ENCODE measurements at regions not wholly inside any gene's neighbourhood (a gene's known extent, or its start where the extent isn't known, plus 50 kb on each side); places are given as distances from the start of the nearest gene placed in this dataset.

DNA sequence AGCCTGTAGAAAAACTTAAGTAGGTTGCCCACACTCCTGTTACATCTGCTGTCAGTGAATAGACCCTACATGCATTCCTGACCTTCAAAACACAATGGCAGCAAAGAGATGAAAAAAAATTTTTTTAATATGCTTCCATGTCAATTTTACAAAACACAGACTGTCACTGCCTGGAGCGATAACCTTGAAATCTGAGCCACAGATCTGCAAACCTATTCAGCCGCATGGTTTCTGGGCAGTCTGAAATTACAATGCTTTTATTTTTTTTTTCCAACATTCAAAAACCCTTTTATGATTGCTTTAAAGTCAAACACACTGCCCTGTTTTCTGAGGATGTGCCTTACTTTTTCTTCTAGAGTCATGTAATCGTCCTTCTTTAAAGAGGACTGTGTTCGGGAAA is 264.9 kb upstream of the PUDP start:
- Histone ChIP-seq H3K4me1 (ENCODE audit: control insufficient read depth in 1 of 2, insufficient read depth in 2 of 2, low read length in 2 of 2) (no peaks in the 10 kb centered on the region), H3K27me3 (ENCODE audit: control insufficient read depth in 1 of 2, insufficient read depth in 2 of 2, low read length in 2 of 2) (no peaks in the 10 kb centered on the region), H3K9me3 (ENCODE audit: control insufficient read depth in 1 of 2, low read length in 2 of 2) (no peaks in the 10 kb centered on the region), H3K4me3 (ENCODE audit: low read depth in 1 of 2, low read length in 2 of 2) (no peak overlapping the region), H3K36me3 (ENCODE audit: control insufficient read depth in 1 of 2, insufficient read depth in 2 of 2, low read length in 2 of 2) (no peaks in the 10 kb centered on the region), H3K9ac (ENCODE audit: low read depth in 1 of 2, low read length in 2 of 2) (no peak overlapping the region), H3K27ac (ENCODE audit: low read depth, low read length) (no peak overlapping the region)

DNA sequence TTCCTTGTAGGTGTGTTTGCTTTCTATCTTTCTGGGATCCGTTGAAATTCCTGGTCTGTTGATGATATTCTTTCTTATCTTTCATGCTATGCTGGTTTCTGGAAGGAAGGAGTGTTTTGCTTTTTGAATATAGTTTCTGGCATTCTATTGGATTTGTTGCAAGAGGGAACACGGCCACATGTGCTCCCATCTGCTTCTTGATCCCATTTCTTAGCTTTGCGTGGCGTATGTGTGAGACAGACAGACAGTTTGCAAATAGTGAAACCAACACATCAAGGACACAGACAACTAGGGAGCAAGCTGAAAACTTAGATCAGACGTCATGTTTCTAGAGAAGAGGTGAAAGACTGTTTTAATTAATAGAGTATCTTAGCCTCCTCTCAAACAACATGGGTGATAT is 261.9 kb upstream of the PUDP start:
- no peak overlapping the region for H3K4me3 ChIP-seq (ENCODE audit: low read depth in 1 of 2, low read length in 2 of 2)
- H3K27ac ChIP-seq (ENCODE audit: low read depth, low read length) = no peak overlapping the region
- H3K9ac ChIP-seq (ENCODE audit: low read depth in 1 of 2, low read length in 2 of 2) = no peak overlapping the region
- no peaks in the 10 kb centered on the region for H3K4me1 ChIP-seq (ENCODE audit: control insufficient read depth in 1 of 2, insufficient read depth in 2 of 2, low read length in 2 of 2)
- H3K36me3 ChIP-seq (ENCODE audit: control insufficient read depth in 1 of 2, insufficient read depth in 2 of 2, low read length in 2 of 2) = no peaks in the 10 kb centered on the region
- H3K9me3 ChIP-seq (ENCODE audit: control insufficient read depth in 1 of 2, low read length in 2 of 2) = no peaks in the 10 kb centered on the region
- H3K27me3 ChIP-seq (ENCODE audit: control insufficient read depth in 1 of 2, insufficient read depth in 2 of 2, low read length in 2 of 2) = no peaks in the 10 kb centered on the region

DNA sequence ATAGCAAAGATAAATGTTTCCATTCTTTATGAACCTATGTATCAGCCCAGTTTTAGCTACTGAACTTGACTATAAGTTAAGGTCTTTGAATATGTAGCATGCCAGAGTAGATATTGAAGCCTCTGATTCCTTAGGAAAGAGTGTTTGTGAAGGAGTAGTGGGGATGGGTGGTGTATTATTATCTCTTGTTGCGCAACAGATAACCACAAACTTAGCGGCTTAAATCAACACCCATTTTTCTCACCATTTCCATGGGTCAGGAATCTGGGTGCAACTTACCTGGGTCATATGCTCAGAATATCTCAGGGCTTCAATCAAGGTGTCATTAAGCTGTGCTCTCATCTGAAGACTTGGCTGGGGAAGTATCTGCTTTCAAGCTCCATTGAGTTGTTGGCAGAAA is 251.4 kb upstream of the PUDP start:
- Histone ChIP-seq H3K27ac (ENCODE audit: low read depth, low read length) (no peak overlapping the region), H3K4me1 (ENCODE audit: control insufficient read depth in 1 of 2, insufficient read depth in 2 of 2, low read length in 2 of 2) (no peaks in the 10 kb centered on the region), H3K27me3 (ENCODE audit: control insufficient read depth in 1 of 2, insufficient read depth in 2 of 2, low read length in 2 of 2) (no peaks in the 10 kb centered on the region), H3K9me3 (ENCODE audit: control insufficient read depth in 1 of 2, low read length in 2 of 2) (no peaks in the 10 kb centered on the region), H3K4me3 (ENCODE audit: low read depth in 1 of 2, low read length in 2 of 2) (no peak overlapping the region), H3K36me3 (ENCODE audit: control insufficient read depth in 1 of 2, insufficient read depth in 2 of 2, low read length in 2 of 2) (no peaks in the 10 kb centered on the region), H3K9ac (ENCODE audit: low read depth in 1 of 2, low read length in 2 of 2) (no peak overlapping the region)

DNA sequence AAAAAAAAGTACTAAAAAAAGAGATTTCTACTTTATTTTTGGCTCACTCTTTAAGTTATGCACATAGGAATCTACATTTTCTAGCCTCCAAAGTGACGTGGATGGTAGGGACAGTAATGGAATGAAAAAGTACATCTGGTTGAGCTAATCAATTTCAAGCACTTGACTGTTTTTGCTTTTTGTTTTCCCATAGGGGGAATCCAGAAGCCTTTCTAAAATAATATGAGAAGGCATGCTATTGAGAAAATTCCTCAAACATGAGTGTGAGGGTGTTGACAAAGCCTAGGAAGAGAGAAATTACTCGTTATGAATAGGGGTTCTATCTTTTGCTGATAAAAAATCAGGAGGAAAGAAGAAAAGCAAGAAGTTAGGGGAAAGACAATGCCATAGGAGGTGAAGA is 242.5 kb upstream of the PUDP start:
- Histone ChIP-seq H3K27ac (ENCODE audit: low read depth, low read length) (no peak overlapping the region), H3K36me3 (ENCODE audit: control insufficient read depth in 1 of 2, insufficient read depth in 2 of 2, low read length in 2 of 2) (no peaks in the 10 kb centered on the region), H3K9ac (ENCODE audit: low read depth in 1 of 2, low read length in 2 of 2) (no peak overlapping the region), H3K27me3 (ENCODE audit: control insufficient read depth in 1 of 2, insufficient read depth in 2 of 2, low read length in 2 of 2) (no peaks in the 10 kb centered on the region), H3K4me1 (ENCODE audit: control insufficient read depth in 1 of 2, insufficient read depth in 2 of 2, low read length in 2 of 2) (no peaks in the 10 kb centered on the region), H3K9me3 (ENCODE audit: control insufficient read depth in 1 of 2, low read length in 2 of 2) (no peaks in the 10 kb centered on the region), H3K4me3 (ENCODE audit: low read depth in 1 of 2, low read length in 2 of 2) (no peak overlapping the region)

DNA sequence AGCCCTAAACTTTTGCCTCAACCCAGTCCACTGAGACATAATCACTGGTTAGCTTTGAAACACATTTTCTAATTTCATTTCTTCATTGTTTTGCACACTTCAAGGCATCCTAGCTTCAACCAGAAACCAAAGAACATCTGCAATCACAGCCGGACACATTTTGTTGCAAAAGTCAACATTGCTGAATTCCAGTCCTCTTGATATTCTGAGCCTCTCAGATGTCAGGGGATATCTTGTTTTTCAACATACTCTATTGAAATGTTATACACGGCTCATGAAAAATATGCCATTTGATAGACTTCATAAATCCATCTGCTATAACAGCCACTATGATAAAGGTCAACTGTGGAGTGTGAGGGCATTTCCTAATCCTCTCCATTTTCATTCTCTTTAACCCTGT is 241.6 kb upstream of the PUDP start:
- Histone ChIP-seq H3K4me3 (ENCODE audit: low read depth in 1 of 2, low read length in 2 of 2) (no peak overlapping the region), H3K36me3 (ENCODE audit: control insufficient read depth in 1 of 2, insufficient read depth in 2 of 2, low read length in 2 of 2) (no peaks in the 10 kb centered on the region), H3K4me1 (ENCODE audit: control insufficient read depth in 1 of 2, insufficient read depth in 2 of 2, low read length in 2 of 2) (no peaks in the 10 kb centered on the region), H3K9me3 (ENCODE audit: control insufficient read depth in 1 of 2, low read length in 2 of 2) (no peaks in the 10 kb centered on the region), H3K27ac (ENCODE audit: low read depth, low read length) (no peak overlapping the region), H3K9ac (ENCODE audit: low read depth in 1 of 2, low read length in 2 of 2) (no peak overlapping the region), H3K27me3 (ENCODE audit: control insufficient read depth in 1 of 2, insufficient read depth in 2 of 2, low read length in 2 of 2) (no peaks in the 10 kb centered on the region)

DNA sequence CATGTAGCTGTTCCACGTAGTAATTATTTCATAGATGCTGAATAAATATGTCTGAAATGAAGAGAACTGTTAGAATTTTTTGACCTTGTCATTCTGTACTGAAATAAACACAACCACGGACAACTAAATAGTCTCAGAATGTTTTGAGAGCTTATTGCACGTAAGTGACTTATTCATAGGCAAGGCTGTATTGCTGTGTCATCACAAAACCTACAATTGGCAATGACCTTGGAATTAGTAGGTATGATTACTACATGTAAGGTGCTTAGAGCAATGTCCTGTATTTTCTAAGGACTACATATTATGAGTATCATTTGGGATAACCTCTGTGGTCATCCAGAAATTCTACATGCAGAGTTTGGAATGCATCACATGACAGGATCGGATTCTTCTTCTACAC is 237.2 kb upstream of the PUDP start:
- no peaks in the 10 kb centered on the region for H3K36me3 ChIP-seq (ENCODE audit: control insufficient read depth in 1 of 2, insufficient read depth in 2 of 2, low read length in 2 of 2)
- H3K4me1 ChIP-seq (ENCODE audit: control insufficient read depth in 1 of 2, insufficient read depth in 2 of 2, low read length in 2 of 2) = no peaks in the 10 kb centered on the region
- no peak overlapping the region for H3K27ac ChIP-seq (ENCODE audit: low read depth, low read length)
- no peaks in the 10 kb centered on the region for H3K27me3 ChIP-seq (ENCODE audit: control insufficient read depth in 1 of 2, insufficient read depth in 2 of 2, low read length in 2 of 2)
- H3K9ac ChIP-seq (ENCODE audit: low read depth in 1 of 2, low read length in 2 of 2) = no peak overlapping the region
- no peaks in the 10 kb centered on the region for H3K9me3 ChIP-seq (ENCODE audit: control insufficient read depth in 1 of 2, low read length in 2 of 2)
- H3K4me3 ChIP-seq (ENCODE audit: low read depth in 1 of 2, low read length in 2 of 2) = no peak overlapping the region

DNA sequence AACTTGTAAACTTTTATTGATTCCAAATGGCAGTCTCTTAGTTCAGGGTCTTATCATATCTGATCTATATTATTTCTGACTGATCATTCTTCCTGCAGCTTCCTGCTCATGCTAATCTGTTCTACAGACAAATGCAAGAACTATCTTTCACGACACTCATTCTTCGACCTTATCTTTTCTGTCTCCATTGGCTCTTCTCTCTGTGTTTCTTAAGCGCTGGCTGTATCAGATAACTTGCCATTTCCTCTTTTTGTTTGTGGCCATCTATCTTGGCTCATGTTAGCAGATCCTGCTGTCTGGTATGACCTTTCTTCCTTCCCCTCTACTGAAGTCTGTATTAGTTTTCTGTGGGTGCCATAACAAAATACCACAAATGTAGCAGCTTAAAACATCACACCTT is 230.5 kb upstream of the PUDP start:
- H3K4me3 ChIP-seq (ENCODE audit: low read depth in 1 of 2, low read length in 2 of 2) = no peak overlapping the region
- H3K4me1 ChIP-seq (ENCODE audit: control insufficient read depth in 1 of 2, insufficient read depth in 2 of 2, low read length in 2 of 2) = no peaks in the 10 kb centered on the region
- H3K9ac ChIP-seq (ENCODE audit: low read depth in 1 of 2, low read length in 2 of 2) = no peak overlapping the region
- H3K9me3 ChIP-seq (ENCODE audit: control insufficient read depth in 1 of 2, low read length in 2 of 2) = no peaks in the 10 kb centered on the region
- H3K36me3 ChIP-seq (ENCODE audit: control insufficient read depth in 1 of 2, insufficient read depth in 2 of 2, low read length in 2 of 2) = no peaks in the 10 kb centered on the region
- H3K27me3 ChIP-seq (ENCODE audit: control insufficient read depth in 1 of 2, insufficient read depth in 2 of 2, low read length in 2 of 2) = no peaks in the 10 kb centered on the region
- no peak overlapping the region for H3K27ac ChIP-seq (ENCODE audit: low read depth, low read length)

DNA sequence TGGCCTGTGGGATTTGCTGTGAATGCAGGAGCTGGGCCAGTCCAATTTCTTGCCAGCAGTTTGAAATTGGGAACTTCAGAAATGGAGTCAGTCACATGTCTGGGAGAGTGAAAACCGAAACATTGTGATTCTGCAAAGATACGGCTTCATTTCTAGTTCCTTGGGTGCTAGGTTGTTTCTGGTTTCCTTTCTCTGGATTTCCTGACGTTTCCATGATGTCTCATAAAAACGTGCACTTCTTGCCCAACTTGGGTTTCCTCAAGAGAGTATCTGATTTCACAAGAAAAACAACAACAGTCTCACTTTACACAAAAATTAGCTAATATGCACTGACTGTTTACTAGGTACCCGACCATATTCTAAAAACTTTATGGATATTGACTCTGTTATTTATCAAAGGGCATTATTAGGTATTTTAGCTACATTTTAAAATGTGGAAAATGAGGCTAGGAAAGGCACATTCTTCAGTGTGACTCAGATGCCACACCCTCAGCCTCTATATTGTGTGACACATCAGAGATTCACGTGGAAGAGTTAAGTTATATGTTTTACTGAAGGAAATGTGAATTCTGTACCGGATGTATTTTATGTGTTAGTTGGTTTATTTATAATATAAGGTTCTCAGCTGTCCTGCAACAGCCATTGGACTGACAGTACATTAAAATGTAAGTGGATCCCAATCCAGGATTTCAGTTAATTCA is 225.0 kb upstream of the PUDP start:
- Histone ChIP-seq H3K36me3 (ENCODE audit: control insufficient read depth in 1 of 2, insufficient read depth in 2 of 2, low read length in 2 of 2) (no peaks in the 10 kb centered on the region), H3K27ac (ENCODE audit: low read depth, low read length) (no peak overlapping the region), H3K4me1 (ENCODE audit: control insufficient read depth in 1 of 2, insufficient read depth in 2 of 2, low read length in 2 of 2) (no peaks in the 10 kb centered on the region), H3K4me3 (ENCODE audit: low read depth in 1 of 2, low read length in 2 of 2) (no peak overlapping the region), H3K9me3 (ENCODE audit: control insufficient read depth in 1 of 2, low read length in 2 of 2) (no peaks in the 10 kb centered on the region), H3K9ac (ENCODE audit: low read depth in 1 of 2, low read length in 2 of 2) (no peak overlapping the region), H3K27me3 (ENCODE audit: control insufficient read depth in 1 of 2, insufficient read depth in 2 of 2, low read length in 2 of 2) (no peaks in the 10 kb centered on the region)

DNA sequence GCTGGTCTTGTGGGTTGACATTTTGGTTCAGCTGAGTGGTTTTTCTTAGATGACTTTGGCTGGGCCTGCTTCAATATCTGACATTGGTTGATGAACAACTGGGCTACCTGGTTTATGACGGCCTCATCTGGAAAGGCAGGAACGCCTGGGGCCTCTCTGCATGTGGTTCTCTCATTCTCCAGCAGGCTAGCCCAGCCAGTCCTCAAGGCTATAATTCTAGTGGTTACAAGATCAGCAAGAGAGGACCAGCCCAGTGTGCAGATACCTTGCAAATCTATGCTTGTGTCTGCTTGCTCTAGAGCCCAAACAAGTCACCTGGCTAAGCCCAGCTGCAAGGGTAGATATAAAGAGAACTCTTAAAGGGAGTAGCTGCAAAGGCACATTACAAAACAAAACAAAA is 214.2 kb upstream of the PUDP start:
- Histone ChIP-seq H3K27ac (ENCODE audit: low read depth, low read length) (no peak overlapping the region), H3K9ac (ENCODE audit: low read depth in 1 of 2, low read length in 2 of 2) (no peak overlapping the region), H3K4me1 (ENCODE audit: control insufficient read depth in 1 of 2, insufficient read depth in 2 of 2, low read length in 2 of 2) (no peaks in the 10 kb centered on the region), H3K27me3 (ENCODE audit: control insufficient read depth in 1 of 2, insufficient read depth in 2 of 2, low read length in 2 of 2) (no peaks in the 10 kb centered on the region), H3K9me3 (ENCODE audit: control insufficient read depth in 1 of 2, low read length in 2 of 2) (no peaks in the 10 kb centered on the region), H3K36me3 (ENCODE audit: control insufficient read depth in 1 of 2, insufficient read depth in 2 of 2, low read length in 2 of 2) (no peaks in the 10 kb centered on the region), H3K4me3 (ENCODE audit: low read depth in 1 of 2, low read length in 2 of 2) (no peak overlapping the region)

DNA sequence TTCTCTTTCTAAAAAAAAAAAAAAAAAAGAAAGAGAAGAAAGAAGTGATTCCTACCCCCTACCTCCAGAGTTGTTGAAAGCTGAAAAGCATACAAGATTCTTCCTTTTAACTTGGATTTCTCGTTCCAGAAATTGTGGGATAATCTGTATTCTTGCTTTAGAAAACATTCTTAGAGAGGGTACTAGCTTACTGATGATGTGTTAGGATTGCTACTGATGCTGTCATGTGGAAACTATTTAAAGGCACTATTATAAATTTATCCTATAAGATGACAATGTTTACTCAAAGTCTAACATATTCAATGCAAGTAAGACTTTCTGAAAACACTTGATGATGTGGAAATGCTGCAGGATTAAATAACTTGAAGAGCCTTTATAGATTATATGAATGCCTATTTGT is 204.0 kb upstream of the PUDP start:
- Histone ChIP-seq H3K4me3 (ENCODE audit: low read depth in 1 of 2, low read length in 2 of 2) (no peak overlapping the region), H3K27ac (ENCODE audit: low read depth, low read length) (no peak overlapping the region), H3K36me3 (ENCODE audit: control insufficient read depth in 1 of 2, insufficient read depth in 2 of 2, low read length in 2 of 2) (peaks cover 0 to 2% of the 10 kb centered on the region in 2 donors)

DNA sequence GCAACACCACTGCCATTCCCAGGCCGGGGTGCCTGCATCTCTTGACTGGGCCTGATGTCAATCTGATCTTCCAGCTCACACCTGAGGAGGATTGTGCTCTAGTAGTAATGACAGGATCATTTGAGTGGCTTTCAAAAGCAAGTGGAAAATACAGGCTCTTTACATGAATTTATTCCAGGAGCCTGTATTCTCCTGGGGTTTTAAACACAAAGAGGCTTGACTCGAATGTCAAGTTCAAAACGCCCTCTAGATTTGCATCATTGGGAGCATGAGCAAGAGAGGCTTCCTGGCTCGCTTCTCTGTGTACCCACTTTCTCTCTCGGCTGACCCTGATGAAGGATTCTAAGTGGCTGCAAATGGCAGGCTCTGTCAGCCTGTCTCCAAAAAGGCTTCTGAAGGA is 199.5 kb upstream of the PUDP start:
- H3K9ac ChIP-seq (ENCODE audit: low read depth in 1 of 2, low read length in 2 of 2) = no peak overlapping the region
- peaks cover 0 to 2% of the 10 kb centered on the region in 2 donors for H3K36me3 ChIP-seq (ENCODE audit: control insufficient read depth in 1 of 2, insufficient read depth in 2 of 2, low read length in 2 of 2)
- no peak overlapping the region for H3K4me3 ChIP-seq (ENCODE audit: low read depth in 1 of 2, low read length in 2 of 2)
- no peaks in the 10 kb centered on the region for H3K4me1 ChIP-seq (ENCODE audit: control insufficient read depth in 1 of 2, insufficient read depth in 2 of 2, low read length in 2 of 2)
- H3K9me3 ChIP-seq (ENCODE audit: control insufficient read depth in 1 of 2, low read length in 2 of 2) = no peaks in the 10 kb centered on the region
- no peak overlapping the region for H3K27ac ChIP-seq (ENCODE audit: low read depth, low read length)
- no peaks in the 10 kb centered on the region for H3K27me3 ChIP-seq (ENCODE audit: control insufficient read depth in 1 of 2, insufficient read depth in 2 of 2, low read length in 2 of 2)

More for the DNA sequence above, 204.0 kb upstream of the PUDP start:
- Histone ChIP-seq H3K27me3 (ENCODE audit: control insufficient read depth in 1 of 2, insufficient read depth in 2 of 2, low read length in 2 of 2) (no peaks in the 10 kb centered on the region), H3K9me3 (ENCODE audit: control insufficient read depth in 1 of 2, low read length in 2 of 2) (no peaks in the 10 kb centered on the region), H3K4me1 (ENCODE audit: control insufficient read depth in 1 of 2, insufficient read depth in 2 of 2, low read length in 2 of 2) (no peaks in the 10 kb centered on the region), H3K9ac (ENCODE audit: low read depth in 1 of 2, low read length in 2 of 2) (no peak overlapping the region)

Data from duodenal mucosa (tissue), 2 donors.